ENCODE measurements at regions not wholly inside any gene's neighbourhood (a gene's known extent, or its start where the extent isn't known, plus 50 kb on each side); places are given as distances from the start of the nearest gene placed in this dataset.

DNA sequence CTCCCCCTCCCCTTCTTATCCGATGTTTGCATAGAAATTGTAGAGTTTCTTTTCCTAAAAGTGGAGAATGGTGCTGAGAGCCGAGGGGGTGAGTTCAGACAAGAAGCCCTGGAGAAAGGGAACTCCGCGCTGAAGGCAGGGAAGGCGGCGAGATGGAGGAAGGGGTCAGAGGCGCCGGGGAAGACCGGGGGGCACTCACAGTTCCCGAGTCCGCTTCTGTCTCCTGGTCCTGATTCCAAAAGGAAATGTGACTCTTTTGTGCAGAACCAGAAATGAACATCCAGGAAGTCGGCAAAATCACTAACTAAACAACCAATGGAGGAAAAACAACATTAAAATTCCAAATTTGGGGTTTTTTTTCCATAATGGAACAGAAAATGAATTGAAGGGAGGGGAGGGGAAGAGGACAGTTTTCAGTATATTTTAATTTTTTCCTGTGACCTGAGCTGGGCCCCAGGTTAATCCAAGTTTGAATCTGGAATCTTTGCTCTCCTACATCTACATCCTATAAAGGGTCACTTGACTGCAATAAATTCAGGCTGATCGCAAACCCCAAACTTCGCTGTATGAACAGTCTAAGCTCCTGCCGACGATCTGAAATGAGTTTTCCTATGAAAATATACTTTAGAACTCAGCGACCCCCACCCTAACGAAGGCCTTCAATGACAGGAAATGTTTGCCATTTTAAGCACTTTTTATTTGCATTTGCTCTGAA, 252.3 kb downstream of the C16orf95 start:
- no peak for DNase-seq (ENCODE audit: low spot score)

DNA sequence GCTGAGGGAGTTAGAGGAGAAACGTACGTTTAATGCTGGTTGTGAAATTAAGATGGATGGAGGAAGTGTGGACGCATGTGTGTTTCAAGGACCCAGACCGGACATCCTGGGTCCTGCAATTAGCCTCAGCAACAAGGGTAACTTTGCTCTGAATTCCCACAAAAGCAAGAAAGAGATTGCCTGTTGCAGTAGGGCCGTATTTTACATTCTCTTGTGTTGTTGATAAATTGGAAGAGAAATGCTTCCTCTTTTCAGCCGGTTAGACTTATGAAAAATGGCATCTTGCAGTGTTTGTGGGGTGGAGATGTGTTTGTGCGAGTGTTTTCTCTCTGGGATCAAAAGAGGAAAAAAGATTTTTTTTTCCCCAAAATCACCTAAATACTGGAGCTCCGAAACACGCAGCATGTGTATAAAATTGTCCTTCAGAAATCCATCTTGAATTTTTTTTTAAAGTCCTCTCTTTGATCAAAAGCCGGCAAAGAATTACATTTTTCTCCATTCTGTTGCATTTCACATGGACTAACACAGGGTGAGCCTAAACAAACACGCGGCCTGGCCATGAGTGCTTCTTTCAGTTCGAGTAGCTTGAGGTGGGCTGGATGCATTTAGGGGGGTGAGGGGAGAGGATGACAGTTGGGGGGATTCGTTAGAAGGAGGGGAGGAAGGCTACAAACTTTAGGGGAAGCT, 251.6 kb downstream of the C16orf95 start:
- peak; percentile 11 for DNase-seq (ENCODE audit: low spot score)

DNA sequence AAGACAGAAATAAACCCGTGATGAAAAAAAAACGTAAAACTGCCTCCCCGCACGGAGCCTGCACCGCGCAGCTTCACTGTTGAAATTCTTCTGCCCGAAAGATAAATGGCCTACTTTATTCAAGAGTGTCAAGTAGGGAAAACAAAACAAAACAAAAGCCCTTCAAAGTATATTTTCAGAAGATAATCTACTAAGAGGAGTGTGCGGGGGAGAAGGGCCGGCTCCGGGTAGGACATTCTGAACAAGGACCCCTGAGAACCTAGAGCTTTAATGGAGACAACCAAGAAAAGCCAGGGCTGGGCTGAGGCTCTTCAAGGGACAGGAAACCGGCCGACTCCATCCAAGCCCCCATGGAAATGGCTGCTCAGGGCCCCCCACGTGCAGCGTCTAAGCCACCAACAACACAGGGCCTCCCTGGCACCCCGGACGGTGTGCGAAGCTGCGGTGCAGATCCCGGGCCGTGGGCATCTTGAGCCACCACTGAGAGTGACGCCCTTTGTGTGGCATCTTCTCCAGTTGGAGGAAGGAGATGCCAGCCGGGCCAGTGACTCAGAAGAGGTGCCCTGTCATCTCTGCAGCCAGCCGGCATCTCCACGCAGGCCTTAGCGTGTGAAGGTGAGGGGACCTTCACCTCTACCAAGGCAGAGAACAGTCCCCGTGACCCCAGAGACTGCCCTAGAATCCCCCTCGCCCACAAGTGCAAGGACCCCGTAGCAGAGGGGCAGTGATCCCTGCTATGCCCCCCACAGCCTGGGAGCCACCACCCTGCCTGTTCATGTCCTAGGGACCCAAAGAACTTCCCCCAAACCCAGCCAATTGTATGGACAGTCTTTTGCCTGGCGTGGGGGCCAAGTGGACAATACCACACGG, 250.8 kb downstream of the C16orf95 start:
- DNase-seq (ENCODE audit: low spot score) = no peak

DNA sequence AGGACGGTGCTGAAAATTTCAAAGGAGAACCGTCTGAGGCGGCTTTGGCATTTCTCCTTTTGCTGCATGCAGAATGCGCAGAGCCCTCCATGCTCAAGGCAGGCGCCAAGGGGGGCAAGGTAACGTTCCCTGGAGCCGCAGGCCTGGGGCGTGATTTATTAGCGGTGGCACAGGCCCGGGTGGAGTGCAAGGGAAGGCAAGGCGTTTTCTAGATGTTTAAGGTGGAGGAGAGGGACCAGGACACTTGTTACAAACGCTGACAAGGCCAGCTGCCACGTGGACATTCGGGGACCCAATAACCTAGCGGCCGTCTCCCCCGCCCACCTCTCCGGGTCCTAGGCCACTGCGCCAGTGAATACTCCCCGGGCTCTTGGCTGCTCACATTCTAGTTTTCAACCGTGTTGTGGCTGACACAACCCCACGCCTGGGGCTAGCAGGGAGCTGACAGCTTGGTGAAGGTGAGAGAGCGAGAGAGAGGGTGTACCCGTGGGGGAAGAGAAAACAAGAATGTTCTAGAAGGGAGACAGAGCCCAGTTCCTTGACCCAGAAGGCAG, 250.1 kb downstream of the C16orf95 start:
- DNase-seq (ENCODE audit: low spot score) = no peak

DNA sequence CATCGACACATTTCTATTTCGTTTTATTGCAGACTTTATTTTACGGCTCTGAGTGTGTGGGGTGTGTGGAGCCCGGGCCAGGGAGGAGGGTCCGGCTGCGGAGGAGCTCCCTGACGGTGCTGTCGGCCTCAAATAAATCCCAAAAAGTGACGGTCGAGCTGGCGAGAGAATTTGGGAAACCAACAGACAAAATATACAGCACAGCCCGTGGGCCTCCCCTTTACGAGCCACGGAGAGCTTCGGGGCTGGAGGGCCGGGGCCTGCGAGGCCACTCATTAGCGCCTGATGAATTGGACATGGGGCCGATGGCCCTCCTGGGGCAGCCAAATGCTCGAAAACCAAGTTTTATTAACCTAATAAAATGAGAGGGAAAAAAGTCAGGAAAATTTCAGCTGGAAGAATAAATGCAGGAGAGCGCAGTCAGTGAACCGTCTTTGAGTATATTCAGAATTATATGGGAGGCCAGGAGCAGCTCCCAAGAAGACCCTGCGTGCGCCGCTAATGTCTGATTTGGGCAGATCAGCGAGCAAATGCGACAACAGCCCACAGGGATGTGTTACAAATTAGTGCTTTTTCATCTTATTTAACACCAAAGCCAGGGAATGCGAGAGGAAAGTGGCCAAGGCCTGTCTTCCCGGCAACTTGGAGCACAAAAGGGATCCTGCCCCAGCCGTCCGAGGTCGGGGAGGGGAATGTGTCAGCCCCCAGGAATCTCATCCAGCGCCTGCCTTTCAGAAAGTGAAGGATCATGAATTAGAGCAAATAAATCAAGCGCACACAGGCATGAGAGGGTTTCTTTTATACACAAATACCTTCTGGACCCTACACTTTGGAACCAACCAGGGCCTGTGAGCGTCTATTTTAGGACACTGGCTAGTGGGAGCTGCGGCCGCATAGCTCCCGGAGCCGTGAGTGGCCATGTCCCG, 249.1 kb downstream of the C16orf95 start:
- DNase-seq (ENCODE audit: low spot score) = no peak

DNA sequence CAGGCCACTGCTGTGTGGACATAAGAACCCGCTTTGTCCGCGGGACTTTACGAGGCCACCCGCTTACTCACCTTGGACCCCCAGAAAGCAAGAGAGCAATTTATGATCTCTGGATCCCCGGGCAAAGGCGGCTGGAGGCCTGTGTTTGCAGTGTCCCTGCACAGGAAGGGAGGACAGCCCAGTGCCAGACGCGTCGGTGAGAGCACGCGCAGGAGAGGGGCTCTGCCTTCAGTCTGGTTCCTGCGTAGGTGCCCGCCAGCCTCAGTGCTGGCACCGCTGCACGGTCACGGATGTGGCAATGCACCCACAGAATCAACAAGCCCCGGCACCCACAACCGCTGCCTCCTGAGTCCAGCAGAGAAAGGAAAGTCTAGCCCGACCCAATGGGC, 248.4 kb downstream of the C16orf95 start:
- DNase-seq (ENCODE audit: low spot score) = no peak

DNA sequence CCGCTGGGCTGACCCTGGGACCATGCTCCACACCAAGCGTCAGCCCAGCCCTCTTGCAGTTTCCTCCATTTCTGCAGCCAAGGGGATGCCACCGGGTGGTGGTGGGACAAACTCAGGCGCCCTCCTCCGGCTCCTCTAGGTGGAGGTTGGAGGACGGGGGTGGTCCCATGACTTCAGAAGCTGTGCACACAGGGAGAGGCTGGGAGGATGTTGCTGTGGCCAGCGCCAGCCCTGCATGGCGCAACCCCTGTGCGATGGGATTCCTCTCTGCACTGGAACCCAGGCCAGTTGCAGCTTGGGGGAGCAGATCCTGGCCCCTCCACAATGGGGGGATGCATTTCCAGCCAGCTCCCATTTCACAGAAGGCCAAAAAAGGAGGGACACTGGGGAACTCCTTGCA, 246.5 kb downstream of the C16orf95 start:
- no peak for DNase-seq (ENCODE audit: low spot score)

DNA sequence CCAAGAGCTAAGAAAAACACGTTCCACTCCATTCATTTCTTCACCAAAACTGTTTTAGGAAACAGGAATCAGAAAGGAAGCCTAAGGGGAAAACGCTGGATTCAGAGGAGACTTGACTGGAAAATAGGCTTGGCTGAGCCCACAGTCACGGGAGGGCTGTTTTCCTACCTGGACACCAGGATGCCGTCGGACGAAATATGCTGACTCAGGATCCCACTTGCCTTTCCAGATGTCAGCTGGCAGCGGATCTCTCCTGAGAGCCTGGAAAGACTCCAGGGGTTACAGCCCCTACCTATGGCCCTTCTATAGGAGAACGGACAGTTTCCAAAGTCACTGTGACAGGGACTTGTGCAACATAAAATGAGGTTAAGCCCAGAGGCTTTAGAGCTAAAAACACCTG, 245.1 kb downstream of the C16orf95 start:
- DNase-seq (ENCODE audit: low spot score) = no peak

DNA sequence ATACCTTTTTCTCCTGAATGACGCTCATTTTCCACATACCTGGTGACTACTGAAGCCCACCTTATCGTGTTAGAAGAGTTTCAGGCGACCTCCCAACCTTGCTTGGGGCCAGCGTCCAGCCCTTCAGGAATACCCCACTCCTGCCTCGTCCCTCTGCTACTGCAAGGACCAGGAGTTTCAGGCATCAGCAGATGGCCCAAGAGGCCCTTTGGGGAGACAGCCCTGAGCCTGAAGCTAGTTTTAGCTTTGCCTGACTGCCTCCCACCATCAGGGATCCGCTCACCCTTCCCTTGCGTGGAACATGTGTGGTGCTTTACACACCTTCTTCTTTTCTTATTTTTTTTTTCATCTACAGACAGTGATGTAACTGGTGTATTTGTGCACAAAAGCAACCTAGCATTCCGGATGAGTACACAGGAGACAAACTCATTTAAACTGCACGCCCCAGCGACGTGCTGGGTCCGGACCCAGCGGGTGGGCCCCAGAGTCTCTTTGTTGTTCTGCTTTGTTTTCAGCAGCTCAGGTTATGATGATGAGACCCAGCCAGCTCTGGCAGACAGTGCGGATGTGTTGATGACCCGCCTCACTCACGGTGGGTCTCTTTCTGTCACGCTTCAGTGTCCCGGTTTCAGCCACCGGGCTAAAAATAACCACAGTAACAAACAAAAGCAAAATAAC, 242.4 kb downstream of the C16orf95 start:
- DNase-seq (ENCODE audit: low spot score) = no peak

DNA sequence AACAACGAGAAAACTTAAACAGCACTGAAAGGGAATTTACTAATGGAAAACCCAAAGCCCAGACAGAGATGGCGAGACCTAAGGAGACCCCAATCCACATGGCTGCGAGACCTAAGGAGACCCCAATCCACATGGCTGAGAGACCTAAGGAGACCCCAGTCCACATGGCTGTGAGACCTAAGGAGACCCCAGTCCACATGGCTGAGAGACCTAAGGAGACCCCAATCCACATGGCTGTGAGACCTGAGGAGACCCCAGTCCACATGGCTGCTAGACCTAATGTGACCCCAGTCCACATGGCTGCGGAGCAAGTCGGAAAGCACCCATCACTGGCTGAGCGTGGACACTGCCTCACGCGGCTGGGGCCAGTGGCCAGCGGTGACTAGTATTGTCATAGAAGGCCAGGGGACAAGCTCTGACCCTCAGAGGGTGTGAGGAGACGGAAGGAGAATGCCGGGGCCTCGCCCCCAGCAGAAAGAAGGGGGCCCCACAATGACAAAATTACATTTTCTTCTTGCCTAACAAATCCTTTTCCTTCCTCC, 241.8 kb downstream of the C16orf95 start:
- DNase-seq (ENCODE audit: low spot score) = no peak

DNA sequence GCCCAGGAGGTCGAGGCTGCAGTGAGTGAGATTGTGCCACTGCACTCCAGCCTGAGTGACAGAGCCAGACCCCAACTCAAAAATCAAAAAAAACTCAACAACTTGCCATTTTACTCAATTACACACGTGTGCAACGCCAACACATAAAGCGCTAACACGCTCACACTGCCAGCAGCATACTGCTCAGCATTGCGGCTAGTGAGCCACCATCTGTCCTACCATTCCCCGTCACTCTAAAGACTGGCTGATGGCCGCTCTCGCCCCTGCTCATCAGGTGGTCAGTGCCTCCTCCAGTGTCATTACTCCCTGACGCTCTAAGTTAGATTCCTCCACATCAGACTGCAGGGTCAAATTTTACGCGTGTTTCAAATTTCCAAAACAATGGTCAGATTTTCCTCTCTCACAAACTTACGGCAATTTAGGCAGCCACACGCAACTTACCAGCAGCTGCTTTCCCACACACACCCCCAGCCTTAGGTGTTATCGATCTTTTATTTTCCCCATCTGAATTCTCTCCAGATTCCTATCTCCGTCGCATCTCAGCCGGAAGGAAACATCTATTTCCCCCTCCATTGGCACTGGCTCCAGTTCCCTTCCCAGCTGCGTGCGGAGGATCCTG, 240.8 kb downstream of the C16orf95 start:
- no peak for DNase-seq (ENCODE audit: low spot score)

DNA sequence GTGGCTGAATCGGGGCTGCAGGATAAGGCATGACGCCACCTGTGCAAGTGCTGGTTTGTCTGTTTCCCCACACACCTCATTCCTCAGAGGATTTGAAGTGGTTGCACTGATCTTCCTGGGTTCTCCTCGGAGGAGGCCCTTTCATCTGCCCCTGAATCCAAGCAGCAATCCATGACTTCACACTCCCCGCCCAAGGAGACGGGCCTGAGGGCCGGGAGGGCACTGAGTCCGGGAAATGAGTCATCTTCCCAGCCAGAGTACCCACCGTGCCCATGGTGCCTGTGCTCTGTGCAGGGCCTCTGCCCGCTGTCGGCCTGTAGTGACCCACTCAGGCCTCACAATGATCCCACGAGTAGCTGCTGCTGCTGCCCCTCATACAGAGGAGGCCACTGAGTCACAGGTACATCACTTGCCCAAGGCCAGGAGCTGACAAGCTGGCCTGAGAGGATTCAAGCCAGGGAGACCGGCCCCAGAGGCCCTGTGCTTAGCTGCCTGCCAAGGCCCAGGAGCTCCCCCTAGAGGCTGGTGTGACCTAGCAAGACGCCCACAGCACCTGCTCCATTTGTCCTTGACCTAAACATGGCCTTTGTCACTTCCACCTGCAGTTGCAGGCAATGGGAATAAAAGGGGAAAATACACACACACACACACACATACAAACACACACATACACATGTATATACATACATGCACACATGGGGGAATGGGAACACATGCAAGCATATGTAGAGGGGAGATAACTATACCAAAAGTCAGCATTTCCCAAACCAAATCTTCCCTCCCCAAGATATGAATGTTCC, 240.0 kb downstream of the C16orf95 start:
- no peak for DNase-seq (ENCODE audit: low spot score)

DNA sequence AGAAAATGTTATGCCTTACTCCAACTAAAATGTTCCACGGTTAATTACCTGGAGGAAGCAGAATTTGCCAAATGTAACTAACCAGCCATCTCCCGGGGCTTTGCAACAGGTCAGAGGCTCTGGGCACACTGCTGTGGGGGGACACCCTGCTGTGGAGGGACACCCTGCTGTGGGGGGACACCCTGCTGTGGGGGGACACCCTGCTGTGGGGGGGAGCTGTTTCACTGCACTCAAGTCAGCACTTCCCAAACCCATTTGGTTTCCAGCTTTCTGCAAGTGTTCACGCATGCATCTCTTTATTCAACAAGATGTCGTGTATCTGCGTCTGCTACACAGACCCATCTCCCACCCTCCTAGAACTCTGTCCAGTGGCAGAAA, 239.5 kb downstream of the C16orf95 start:
- no peak for DNase-seq (ENCODE audit: low spot score)

DNA sequence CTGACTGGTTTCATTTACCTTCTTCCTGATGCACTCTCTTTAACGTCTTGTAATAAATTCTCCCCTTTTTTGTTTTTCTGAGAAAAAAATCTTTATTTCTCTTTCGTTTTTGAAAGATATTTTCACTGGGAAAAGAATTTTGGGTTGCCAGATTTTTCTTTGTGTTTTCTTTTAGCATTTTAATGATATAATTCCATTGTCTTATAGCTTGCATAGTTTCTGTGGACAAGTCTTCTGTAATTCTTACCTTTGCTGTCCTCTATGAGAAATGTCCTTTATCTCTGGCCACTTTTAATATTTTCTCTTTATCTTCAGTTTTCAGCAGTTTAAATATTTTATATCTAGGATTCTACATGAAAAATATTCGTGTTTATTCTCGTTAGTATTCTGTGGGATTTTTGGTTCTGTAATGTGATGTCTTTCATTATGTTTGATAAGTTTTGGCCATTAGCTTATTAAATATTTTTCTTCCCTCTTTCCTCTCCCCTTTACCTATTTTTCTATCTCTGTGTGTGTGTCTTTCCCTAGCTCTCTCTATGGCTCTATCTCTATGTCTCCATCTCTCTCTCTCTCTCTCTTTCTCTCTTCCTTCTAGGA, 236.5 kb downstream of the C16orf95 start:
- no peak for DNase-seq (ENCODE audit: low spot score)

DNA sequence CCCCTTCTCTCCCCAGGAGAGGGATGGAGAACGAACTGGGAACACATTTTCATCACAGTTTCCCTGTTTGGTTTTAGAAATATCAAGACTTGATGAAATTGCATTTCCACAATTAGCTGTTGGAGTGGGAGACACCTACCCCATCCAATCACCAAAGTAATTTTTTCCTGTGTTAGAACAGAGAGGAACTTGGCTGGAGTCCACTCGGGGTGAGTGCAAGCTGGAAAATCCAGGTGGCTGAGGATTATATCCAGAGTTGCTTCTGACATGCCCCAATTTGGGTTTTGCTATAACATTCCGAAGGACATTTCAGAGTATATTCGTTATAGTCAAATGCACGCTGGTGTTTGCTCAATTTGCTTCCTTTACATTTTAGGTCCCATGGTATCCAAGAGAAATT, 231.8 kb downstream of the C16orf95 start:
- DNase-seq (ENCODE audit: low spot score) = no peak

DNA sequence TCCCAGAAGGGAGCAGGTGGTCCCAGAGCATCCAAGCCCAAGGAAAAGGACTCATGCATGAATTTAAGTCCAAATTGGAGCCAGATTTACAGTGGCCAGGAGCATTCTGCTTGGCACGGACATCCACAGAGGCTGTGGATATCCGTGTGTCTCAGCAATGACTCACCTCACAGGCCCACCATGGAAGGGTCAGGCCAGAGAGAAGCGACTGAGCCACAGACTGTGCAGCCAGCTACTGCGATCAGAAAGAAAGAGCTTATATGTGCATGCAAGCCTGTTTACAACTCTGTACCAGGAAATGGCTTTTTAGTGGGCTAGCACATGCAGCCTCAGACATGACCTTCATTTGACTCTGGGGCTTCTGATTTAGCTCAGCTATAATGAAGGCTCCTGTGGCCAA, 231.0 kb downstream of the C16orf95 start:
- DNase-seq (ENCODE audit: low spot score) = no peak

DNA sequence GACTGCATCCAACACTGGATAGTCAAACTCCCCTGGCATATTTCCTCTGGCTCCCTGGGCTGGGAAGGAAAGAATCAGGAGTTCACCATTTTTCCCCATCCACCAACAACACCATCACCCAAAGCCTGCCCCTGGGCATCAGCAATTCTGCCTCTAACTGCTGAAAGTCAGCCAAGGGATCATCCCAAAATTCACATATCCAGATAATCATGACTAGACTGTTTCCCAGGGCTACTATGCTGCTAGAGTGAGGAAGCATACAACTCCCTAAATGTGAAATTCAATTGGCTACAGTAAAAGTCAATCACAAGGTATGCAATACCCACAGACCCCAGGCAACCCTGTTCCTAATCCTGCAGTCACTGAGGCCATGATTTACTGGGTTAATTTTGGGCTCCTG, 230.6 kb downstream of the C16orf95 start:
- no peak for DNase-seq (ENCODE audit: low spot score)

DNA sequence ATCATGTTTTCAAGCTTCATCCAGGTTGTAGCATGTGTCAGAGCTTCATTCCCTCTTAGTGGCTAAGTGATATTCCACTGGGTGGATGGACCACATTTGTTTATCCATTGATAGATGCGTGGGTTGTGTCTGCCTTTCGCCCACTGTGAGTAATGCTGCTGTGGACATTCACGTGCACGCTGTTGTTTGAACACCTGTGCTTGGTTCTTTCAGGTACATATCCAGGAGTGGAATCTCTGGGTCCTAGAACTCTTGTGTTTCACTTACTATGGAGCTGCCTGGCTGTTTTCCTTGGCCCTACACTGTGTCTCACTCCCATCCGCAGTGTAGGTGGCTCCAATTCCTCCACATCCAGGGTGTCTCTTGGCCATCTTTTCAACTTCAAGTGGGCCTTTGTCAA, 224.2 kb downstream of the C16orf95 start:
- DNase-seq (ENCODE audit: low spot score) = no peak
